GM23338 (cell line): ENCODE measurements at regions not wholly inside any gene's neighbourhood (a gene's known extent, or its start where the extent isn't known, plus 50 kb on each side); places are given as distances from the start of the nearest gene placed in this dataset.

Source experiments
- ATAC-seq: fragments of 200-7000 bp; cut with Tn5 transposase; 3 replicates; pipeline ENCODE4 v1.9.1; 2020
- DNase-seq: peaks from one replicate; pipeline ENCODE4 v3.0.0-alpha.2; 2015; ENCODE audit warnings: low spot score
- H2AFZ ChIP-seq: fragments of 200-600 bp; sonication (generic); 2 replicates; pipeline ENCODE4 v1.8.0; 2016; ENCODE audit warnings: antibody characterized with exemption, mild to moderate bottlenecking, moderate library complexity
- H3F3A ChIP-seq: fragments of 200-600 bp; sonication (generic); replicated peaks from 2 replicates; pipeline ENCODE4 v1.8.0; 2017; ENCODE audit warnings: antibody characterized with exemption, mixed run types, low read depth
- H3K27ac ChIP-seq: fragments of 200-600 bp; sonication (generic); 2 replicates; pipeline ENCODE4 v1.6.1; 2016; ENCODE audit warnings: low read depth
- H3K27me3 ChIP-seq: fragments of 200-600 bp; sonication (generic); 2 replicates; pipeline ENCODE4 v1.8.0; 2016; ENCODE audit warnings: mild to moderate bottlenecking, mixed run types, moderate library complexity; ENCODE audit not compliant: insufficient read depth
- H3K36me3 ChIP-seq: fragments of 200-600 bp; sonication (generic); 2 replicates; pipeline ENCODE4 v1.8.0; 2016; ENCODE audit warnings: mild to moderate bottlenecking; ENCODE audit not compliant: insufficient read depth
- H3K4me1 ChIP-seq: fragments of 200-600 bp; sonication (generic); 2 replicates; pipeline ENCODE4 v1.8.0; 2016; ENCODE audit warnings: mild to moderate bottlenecking, moderate library complexity; ENCODE audit not compliant: insufficient read depth
- H3K4me2 ChIP-seq: fragments of 200-600 bp; sonication (generic); 2 replicates; pipeline ENCODE4 v1.7.1; 2017; ENCODE audit warnings: mixed run types
- H3K4me3 ChIP-seq: fragments of 200-600 bp; sonication (generic); 2 replicates; pipeline ENCODE4 v1.6.1; 2016; ENCODE audit warnings: mixed run types
- H3K79me2 ChIP-seq: fragments of 200-600 bp; sonication (generic); replicated peaks from 2 replicates; pipeline ENCODE4 v1.8.0; 2017; ENCODE audit warnings: mild to moderate bottlenecking; ENCODE audit not compliant: insufficient read depth
- H3K9me2 ChIP-seq: fragments of 200-600 bp; sonication (generic); 2 replicates; pipeline ENCODE4 v1.8.0; 2017; ENCODE audit not compliant: insufficient read depth
- H4K20me1 ChIP-seq: fragments of 200-600 bp; sonication (generic); replicated peaks from 2 replicates; pipeline ENCODE4 v1.8.0; 2017; ENCODE audit warnings: mild to moderate bottlenecking; ENCODE audit not compliant: insufficient read depth
- H3K27ac Mint-ChIP-seq: 2 replicates; pipeline ENCODE4 v1.8.0; 2020; ENCODE audit warnings: inconsistent platforms, mild to moderate bottlenecking, moderate library complexity, mixed read lengths
- H3K27me3 Mint-ChIP-seq: 3 replicates; pipeline ENCODE4 v1.8.0; 2022; ENCODE audit warnings: low read depth, mild to moderate bottlenecking, moderate library complexity, mixed read lengths, inconsistent platforms; ENCODE audit not compliant: insufficient read depth, poor library complexity
- H3K36me3 Mint-ChIP-seq: 3 replicates; pipeline ENCODE4 v1.8.0; 2021; ENCODE audit warnings: low read depth, mild to moderate bottlenecking, inconsistent platforms, moderate library complexity, mixed read lengths
- H3K4me1 Mint-ChIP-seq: 3 replicates; pipeline ENCODE4 v1.8.0; 2020; ENCODE audit warnings: mild to moderate bottlenecking, inconsistent platforms, mixed read lengths
- H3K4me3 Mint-ChIP-seq: 3 replicates; pipeline ENCODE4 v1.8.0; 2021; ENCODE audit warnings: moderate library complexity, mild to moderate bottlenecking, inconsistent platforms, mixed read lengths
- H3K9me3 Mint-ChIP-seq: 3 replicates; pipeline ENCODE4 v1.8.0; 2020; ENCODE audit warnings: moderate library complexity, mild to moderate bottlenecking, inconsistent platforms, mixed read lengths
- CREB1 ChIP-seq: fragments of 250-450 bp; sonication (Bioruptor Pico); IDR thresholded peaks from 2 replicates; pipeline ENCODE4 v1.5.0; 2020; ENCODE audit warnings: low read depth, mild to moderate bottlenecking, moderate library complexity
- ETS1 ChIP-seq: IDR thresholded peaks from 2 replicates; pipeline ENCODE4 v1.6.1; 2016; ENCODE audit warnings: antibody characterized with exemption
- EZH2 ChIP-seq: fragments of 200-600 bp; sonication (generic); IDR thresholded peaks from one replicate; pipeline ENCODE4 v1.8.0; 2017; ENCODE audit warnings: antibody characterized with exemption, mild to moderate bottlenecking, low read depth; ENCODE audit not compliant: unreplicated experiment
- EZH2phosphoT487 ChIP-seq: fragments of 200-600 bp; sonication (generic); IDR thresholded peaks from one replicate; pipeline ENCODE4 v1.8.1; 2018; ENCODE audit warnings: antibody characterized with exemption; ENCODE audit not compliant: unreplicated experiment
- JUNB ChIP-seq: IDR thresholded peaks from one replicate; pipeline ENCODE4 v1.6.1; 2016; ENCODE audit warnings: antibody characterized with exemption; ENCODE audit not compliant: unreplicated experiment
- NANOG ChIP-seq: IDR thresholded peaks from 2 replicates; pipeline ENCODE4 v1.6.1; 2016; ENCODE audit warnings: antibody characterized with exemption, borderline replicate concordance
- POLR2AphosphoS5 ChIP-seq: IDR thresholded peaks from 2 replicates; pipeline ENCODE4 v1.6.1; 2016; ENCODE audit warnings: antibody characterized with exemption, low read depth
- REST ChIP-seq: IDR thresholded peaks from one replicate; pipeline ENCODE4 v1.6.1; 2018; ENCODE audit warnings: antibody characterized with exemption; ENCODE audit not compliant: unreplicated experiment
- STAT1 ChIP-seq: IDR thresholded peaks from one replicate; pipeline ENCODE4 v1.6.1; 2016; ENCODE audit warnings: antibody characterized with exemption; ENCODE audit not compliant: unreplicated experiment
- ZNF114 ChIP-seq: fragments of 250-450 bp; sonication (Bioruptor Pico); IDR thresholded peaks from 2 replicates; pipeline ENCODE4 v1.5.0; 2020; ENCODE audit warnings: mild to moderate bottlenecking, moderate library complexity
- TF ChIP-seq, protein P1 (sequence below), 2 experiments: fragments of 200-600 bp in 1 of 2; sonication (generic) in 1 of 2; conservative IDR thresholded peaks; 2 replicates each; pipeline versions ENCODE4 v1.5.1 to v1.6.1; 2016 to 2017; ENCODE audit warnings: antibody characterized with exemption in 2 of 2, low read depth in 2 of 2, mild to moderate bottlenecking in 2 of 2, moderate library complexity in 1 of 2

DNA sequence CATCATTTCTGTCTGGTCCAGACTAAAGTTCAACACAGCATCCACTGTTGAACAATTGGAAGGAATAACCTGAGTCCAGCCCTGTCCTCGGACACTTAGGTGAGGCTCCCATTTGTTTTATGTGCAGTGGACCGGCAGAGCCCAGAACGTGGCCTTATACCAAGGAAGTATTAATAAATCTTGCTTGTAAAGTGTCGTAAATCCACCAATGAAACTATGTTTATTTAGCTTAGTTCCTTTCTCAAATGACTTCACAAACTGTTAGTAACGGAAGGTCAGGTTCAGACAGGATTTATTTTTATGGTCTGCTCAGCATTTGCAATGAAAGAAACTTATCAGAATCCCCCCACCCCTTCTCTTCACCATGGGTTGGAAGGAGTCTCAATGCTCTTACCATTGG is 149.5 kb downstream of the PCSK1 start:
- Mint-ChIP-seq H3K4me1 (peaks cover 21% of the 10 kb centered on the region; the same call in 2 of the 3 replicates), H3K4me3 (no peak overlapping the region), H3K27me3 (no peaks in the 10 kb centered on the region), H3K27ac (no peak overlapping the region), H3K9me3 (peaks cover 3% of the 10 kb centered on the region; the same call in 1 of the 3 replicates), H3K36me3 (no peaks in the 10 kb centered on the region)
- Histone ChIP-seq H3K4me3 (no peak overlapping the region), H3K36me3 (no peaks in the 10 kb centered on the region), H3K4me1 (peaks cover 20% of the 10 kb centered on the region), H3K4me2 (no peak overlapping the region), H3K27me3 (no peaks in the 10 kb centered on the region), H2AFZ (peak overlapping the region; percentile 43; the same call in 1 of the 2 replicates), H3K9me2 (no peaks in the 10 kb centered on the region), H4K20me1 (no peaks in the 10 kb centered on the region), H3F3A (no peaks in the 10 kb centered on the region), H3K27ac (no peak overlapping the region), H3K79me2 (no peaks in the 10 kb centered on the region)
- no peak for TF ChIP-seq REST
- TF ChIP-seq, protein P1, sequence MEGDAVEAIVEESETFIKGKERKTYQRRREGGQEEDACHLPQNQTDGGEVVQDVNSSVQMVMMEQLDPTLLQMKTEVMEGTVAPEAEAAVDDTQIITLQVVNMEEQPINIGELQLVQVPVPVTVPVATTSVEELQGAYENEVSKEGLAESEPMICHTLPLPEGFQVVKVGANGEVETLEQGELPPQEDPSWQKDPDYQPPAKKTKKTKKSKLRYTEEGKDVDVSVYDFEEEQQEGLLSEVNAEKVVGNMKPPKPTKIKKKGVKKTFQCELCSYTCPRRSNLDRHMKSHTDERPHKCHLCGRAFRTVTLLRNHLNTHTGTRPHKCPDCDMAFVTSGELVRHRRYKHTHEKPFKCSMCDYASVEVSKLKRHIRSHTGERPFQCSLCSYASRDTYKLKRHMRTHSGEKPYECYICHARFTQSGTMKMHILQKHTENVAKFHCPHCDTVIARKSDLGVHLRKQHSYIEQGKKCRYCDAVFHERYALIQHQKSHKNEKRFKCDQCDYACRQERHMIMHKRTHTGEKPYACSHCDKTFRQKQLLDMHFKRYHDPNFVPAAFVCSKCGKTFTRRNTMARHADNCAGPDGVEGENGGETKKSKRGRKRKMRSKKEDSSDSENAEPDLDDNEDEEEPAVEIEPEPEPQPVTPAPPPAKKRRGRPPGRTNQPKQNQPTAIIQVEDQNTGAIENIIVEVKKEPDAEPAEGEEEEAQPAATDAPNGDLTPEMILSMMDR (conservative IDR thresholded peaks at IDR 0.05; ENCODE audit: low read depth in 2 of 2) = no peak
- TF ChIP-seq CREB1 (CRISPR knock-in tag) = no peak
- TF ChIP-seq POLR2AphosphoS5 = no peak
- no peak for TF ChIP-seq ZNF114
- TF ChIP-seq JUNB = no peak
- TF ChIP-seq EZH2phosphoT487 = no peak
- ATAC-seq (no peak), DNase-seq (no peak)

DNA sequence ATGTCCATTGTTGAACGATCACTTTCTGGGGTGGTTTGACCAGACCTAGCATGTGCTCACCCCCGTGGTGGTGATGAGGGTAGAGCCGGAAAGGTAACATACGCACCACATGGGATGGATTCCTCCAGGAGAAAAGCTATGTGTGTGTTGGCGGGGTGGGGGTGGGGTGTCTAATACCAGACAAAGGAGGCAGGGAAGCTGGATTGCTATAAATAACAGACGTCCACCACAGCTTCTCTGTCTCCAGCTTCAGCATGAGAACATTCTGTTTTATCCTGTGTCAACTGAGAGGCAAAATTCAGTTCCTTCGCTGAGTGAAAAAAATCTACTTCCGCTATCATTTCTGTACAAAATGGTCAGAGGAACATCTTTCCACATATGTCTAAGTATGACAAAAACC is 151.0 kb downstream of the PCSK1 start:
- H3K4me1 ChIP-seq = peaks cover 16% of the 10 kb centered on the region
- no peak overlapping the region for H3K4me2 ChIP-seq
- no peaks in the 10 kb centered on the region for H3K27me3 ChIP-seq
- Mint-ChIP-seq H3K36me3 (no peaks in the 10 kb centered on the region), H3K27ac (no peak overlapping the region), H3K4me1 (peaks cover 14% of the 10 kb centered on the region; the same call in 2 of the 3 replicates), H3K4me3 (no peak overlapping the region), H3K27me3 (peaks cover 3% of the 10 kb centered on the region), H3K9me3 (peaks cover 3% of the 10 kb centered on the region; the same call in 1 of the 3 replicates)
- no peak overlapping the region for H2AFZ ChIP-seq
- H3K79me2 ChIP-seq = no peaks in the 10 kb centered on the region
- no peaks in the 10 kb centered on the region for H3K9me2 ChIP-seq
- H3F3A ChIP-seq = no peaks in the 10 kb centered on the region
- ATAC-seq = no peak
- no peaks in the 10 kb centered on the region for H4K20me1 ChIP-seq
- no peak overlapping the region for H3K27ac ChIP-seq
- no peak overlapping the region for H3K4me3 ChIP-seq
- no peak for DNase-seq
- no peaks in the 10 kb centered on the region for H3K36me3 ChIP-seq
- TF ChIP-seq NANOG (no peak), STAT1 (no peak), POLR2AphosphoS5 (no peak), EZH2 (no peak), JUNB (no peak), CREB1 (CRISPR knock-in tag) (no peak), ETS1 (no peak), EZH2phosphoT487 (no peak)
